K562 (cell line): ENCODE measurements at regions not wholly inside any gene's neighbourhood (a gene's known extent, or its start where the extent isn't known, plus 50 kb on each side); places are given as distances from the start of the nearest gene placed in this dataset.

Experiments used
- CCNT2 ChIP-seq: IDR thresholded peaks from 2 replicates; pipeline ENCODE4 v1.6.1; 2011; ENCODE audit warnings: borderline replicate concordance, low read depth, mild to moderate bottlenecking, moderate library complexity, mixed read lengths, low read length; ENCODE audit not compliant: insufficient read length; ENCODE audit errors: extremely low read depth
- CUX1 ChIP-seq: fragments of 200-800 bp; sonication (Bioruptor generic); IDR thresholded peaks from 2 replicates; pipeline ENCODE4 v1.6.1; 2016; ENCODE audit warnings: missing genetic modification characterization, missing compliant biosample characterization
- GATAD2A ChIP-seq: fragments of 450-650 bp; IDR thresholded peaks from 2 replicates; pipeline ENCODE4 v1.6.1; 2017
- HOXB6 ChIP-seq: fragments of 250-450 bp; sonication (Bioruptor Pico); IDR thresholded peaks from 2 replicates; pipeline ENCODE4 v1.5.1; 2022; ENCODE audit warnings: mild to moderate bottlenecking, borderline replicate concordance
- MTA1 ChIP-seq: fragments of 450-650 bp; IDR thresholded peaks from 2 replicates; pipeline ENCODE4 v1.6.1; 2017; ENCODE audit warnings: borderline replicate concordance
- NFXL1 ChIP-seq: fragments of 450-650 bp; formaldehyde crosslinking; IDR thresholded peaks from 2 replicates; pipeline ENCODE4 v1.4.0; 2021; ENCODE audit warnings: mild to moderate bottlenecking
- RBM17 ChIP-seq: fragments of 200-400 bp; formaldehyde crosslinking; IDR thresholded peaks from 2 replicates; pipeline ENCODE4 v1.6.1; 2017; ENCODE audit warnings: low read depth, mild to moderate bottlenecking, low read length, borderline replicate concordance
- TAF1 ChIP-seq: IDR thresholded peaks from 2 replicates; pipeline ENCODE4 v1.6.1; 2011; ENCODE audit warnings: mild to moderate bottlenecking, low read length, moderate library complexity; ENCODE audit not compliant: insufficient read depth, control insufficient read depth, severe bottlenecking; ENCODE audit errors: extremely low read depth
- ZNF280A ChIP-seq: fragments of 450-650 bp; IDR thresholded peaks from 2 replicates; pipeline ENCODE4 v1.6.1; 2018; ENCODE audit warnings: mild to moderate bottlenecking, low read depth; ENCODE audit not compliant: partially characterized antibody
- ZNF518B ChIP-seq: fragments of 250-450 bp; sonication (Bioruptor Pico); IDR thresholded peaks from 2 replicates; pipeline ENCODE4 v1.5.0; 2021; ENCODE audit warnings: mild to moderate bottlenecking, moderate library complexity
- ZNF668 ChIP-seq: fragments of 250-450 bp; sonication (Bioruptor Pico); IDR thresholded peaks from 2 replicates; pipeline ENCODE4 v1.8.0; 2022; ENCODE audit warnings: mild to moderate bottlenecking, inconsistent platforms
- ZNF699 ChIP-seq: fragments of 250-450 bp; sonication (Bioruptor Pico); IDR thresholded peaks from 2 replicates; pipeline ENCODE4 v1.8.0; 2021; ENCODE audit warnings: mild to moderate bottlenecking, moderate library complexity; ENCODE audit not compliant: insufficient replicate concordance
- TF ChIP-seq, protein P1 (sequence below): sonication (generic); formaldehyde crosslinking; IDR thresholded peaks from 2 replicates; pipeline ENCODE4 v1.8.1; 2023; ENCODE audit warnings: mild to moderate bottlenecking, missing genetic modification reagents

DNA sequence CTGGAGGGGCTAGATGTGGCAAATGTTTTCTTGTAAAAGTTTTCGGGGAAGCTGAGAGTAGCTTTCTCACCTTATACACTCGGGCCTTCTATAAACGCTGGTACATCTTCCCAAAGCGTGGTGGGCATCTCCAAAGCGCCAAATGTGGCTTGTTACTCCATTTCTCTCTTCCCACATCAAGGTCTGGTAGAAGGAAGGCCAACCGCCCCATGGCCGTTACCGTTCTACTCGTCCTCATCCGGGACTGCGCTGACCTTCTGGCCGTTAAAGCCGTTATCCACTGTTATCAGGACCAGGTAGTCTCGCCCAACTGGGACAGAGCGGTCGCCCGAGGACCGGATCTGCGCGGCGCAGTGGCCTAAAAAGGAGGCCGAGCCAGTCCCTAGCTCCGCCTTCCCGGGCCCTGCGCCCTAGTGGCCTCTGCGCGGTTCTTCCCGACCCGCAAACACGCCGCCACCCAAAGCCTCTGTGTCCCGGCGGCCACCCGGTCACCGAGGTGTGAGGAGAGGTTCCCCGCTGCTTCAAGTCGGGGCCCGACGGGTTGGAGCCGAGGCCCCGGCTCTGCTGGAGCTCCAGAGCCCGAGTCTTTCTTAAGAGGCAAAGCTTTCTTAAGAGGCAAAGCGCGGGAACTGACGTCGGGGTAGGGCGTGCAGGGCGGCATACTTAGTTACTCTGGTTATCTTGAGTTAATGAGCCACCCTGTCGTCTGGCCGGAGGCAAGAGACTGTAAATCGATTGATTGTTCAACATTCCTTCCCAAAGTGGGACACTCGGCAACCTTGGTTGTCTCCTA, 90.5 kb downstream of the GPX5 start (continued):
- TF ChIP-seq ZNF280A: no peak
- TF ChIP-seq ZNF668 (CRISPR knock-in tag): no peak
- TF ChIP-seq MTA1: no peak; the same call in 1 of the 2 replicates
- TF ChIP-seq CUX1: peak; percentile 83
- TF ChIP-seq CCNT2: peak; percentile 67
- TF ChIP-seq GATAD2A: 0 out of 2 replicates have a peak, but pooled peaks have one; percentile 21
- TF ChIP-seq, protein P1, sequence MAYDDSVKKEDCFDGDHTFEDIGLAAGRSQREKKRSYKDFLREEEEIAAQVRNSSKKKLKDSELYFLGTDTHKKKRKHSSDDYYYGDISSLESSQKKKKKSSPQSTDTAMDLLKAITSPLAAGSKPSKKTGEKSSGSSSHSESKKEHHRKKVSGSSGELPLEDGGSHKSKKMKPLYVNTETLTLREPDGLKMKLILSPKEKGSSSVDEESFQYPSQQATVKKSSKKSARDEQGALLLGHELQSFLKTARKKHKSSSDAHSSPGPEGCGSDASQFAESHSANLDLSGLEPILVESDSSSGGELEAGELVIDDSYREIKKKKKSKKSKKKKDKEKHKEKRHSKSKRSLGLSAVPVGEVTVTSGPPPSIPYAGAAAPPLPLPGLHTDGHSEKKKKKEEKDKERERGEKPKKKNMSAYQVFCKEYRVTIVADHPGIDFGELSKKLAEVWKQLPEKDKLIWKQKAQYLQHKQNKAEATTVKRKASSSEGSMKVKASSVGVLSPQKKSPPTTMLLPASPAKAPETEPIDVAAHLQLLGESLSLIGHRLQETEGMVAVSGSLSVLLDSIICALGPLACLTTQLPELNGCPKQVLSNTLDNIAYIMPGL (CRISPR knock-in tag): peak; percentile 98
- no peak for TF ChIP-seq ZNF699 (CRISPR knock-in tag)
- no peak for TF ChIP-seq NFXL1
- TF ChIP-seq ZNF518B (CRISPR knock-in tag): no peak
- TF ChIP-seq HOXB6 (CRISPR knock-in tag): no peak
- TF ChIP-seq RBM17: no peak
- TF ChIP-seq TAF1: peak; percentile 93
